Esophagus squamous epithelium (tissue), 4 donors: ENCODE measurements at regions not wholly inside any gene's neighbourhood (a gene's known extent, or its start where the extent isn't known, plus 50 kb on each side); places are given as distances from the start of the nearest gene placed in this dataset.

Experiments used
- POLR2A ChIP-seq, 4 donors: fragments of 450-650 bp; IDR thresholded peaks; one replicate each; pipeline ENCODE4 v1.6.1; 2017; ENCODE audit warnings: antibody characterized with exemption in 4 of 4, mild to moderate bottlenecking in 4 of 4, moderate library complexity in 3 of 4
- TF ChIP-seq, protein P1 (sequence below), 6 experiments: fragments of 450-650 bp in 4 of 6; fragments of 200-600 bp in 2 of 6; sonication (generic) in 2 of 6; IDR thresholded peaks; one replicate each; pipeline ENCODE4 v1.5.1; 2016 to 2019; ENCODE audit warnings: antibody characterized with exemption in 6 of 6, mild to moderate bottlenecking in 4 of 6, moderate library complexity in 4 of 6

DNA sequence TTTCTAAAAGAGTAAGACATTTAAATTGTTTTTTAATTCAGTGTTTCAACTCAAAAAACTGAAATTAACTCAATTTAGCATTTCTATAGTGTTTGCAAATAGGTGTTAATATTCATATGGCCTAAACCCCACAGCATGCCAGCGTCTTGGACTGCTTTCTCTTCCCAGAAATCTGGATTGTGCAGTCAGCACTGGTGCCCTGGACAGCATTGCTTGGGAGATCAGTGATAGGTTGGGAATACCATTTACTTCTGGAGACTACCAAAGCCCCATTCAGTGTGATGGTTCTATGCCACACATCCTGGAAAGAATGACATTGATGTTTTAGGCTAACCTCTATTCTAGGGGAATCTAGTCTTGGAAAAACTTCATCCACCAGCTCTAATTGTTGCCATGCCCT, 455.0 kb upstream of the KLHL29 start:
- TF ChIP-seq, protein P1, sequence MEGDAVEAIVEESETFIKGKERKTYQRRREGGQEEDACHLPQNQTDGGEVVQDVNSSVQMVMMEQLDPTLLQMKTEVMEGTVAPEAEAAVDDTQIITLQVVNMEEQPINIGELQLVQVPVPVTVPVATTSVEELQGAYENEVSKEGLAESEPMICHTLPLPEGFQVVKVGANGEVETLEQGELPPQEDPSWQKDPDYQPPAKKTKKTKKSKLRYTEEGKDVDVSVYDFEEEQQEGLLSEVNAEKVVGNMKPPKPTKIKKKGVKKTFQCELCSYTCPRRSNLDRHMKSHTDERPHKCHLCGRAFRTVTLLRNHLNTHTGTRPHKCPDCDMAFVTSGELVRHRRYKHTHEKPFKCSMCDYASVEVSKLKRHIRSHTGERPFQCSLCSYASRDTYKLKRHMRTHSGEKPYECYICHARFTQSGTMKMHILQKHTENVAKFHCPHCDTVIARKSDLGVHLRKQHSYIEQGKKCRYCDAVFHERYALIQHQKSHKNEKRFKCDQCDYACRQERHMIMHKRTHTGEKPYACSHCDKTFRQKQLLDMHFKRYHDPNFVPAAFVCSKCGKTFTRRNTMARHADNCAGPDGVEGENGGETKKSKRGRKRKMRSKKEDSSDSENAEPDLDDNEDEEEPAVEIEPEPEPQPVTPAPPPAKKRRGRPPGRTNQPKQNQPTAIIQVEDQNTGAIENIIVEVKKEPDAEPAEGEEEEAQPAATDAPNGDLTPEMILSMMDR (IDR thresholded peaks at IDR 0.05), result no peak
- no peak for TF ChIP-seq POLR2A (IDR thresholded peaks at IDR 0.05)
